CD4-positive, alpha-beta memory T cell (primary cell): ENCODE measurements at regions not wholly inside any gene's neighbourhood (a gene's known extent, or its start where the extent isn't known, plus 50 kb on each side); places are given as distances from the start of the nearest gene placed in this dataset.

Experiments used
- CTCF ChIA-PET: fragments of 350-600 bp; sonication (Branson Sonifier 250); formaldehyde crosslinking; loops from one replicate; lab custom pipeline; 2021; ENCODE audit warnings: inconsistent platforms; ENCODE audit not compliant: partially characterized antibody; lab: Charles Lee
- POLR2A ChIA-PET: fragments of 350-600 bp; sonication (Branson Sonifier 250); formaldehyde crosslinking; loops from one replicate; lab custom pipeline; 2021; ENCODE audit not compliant: partially characterized antibody; lab: Charles Lee
- DNase-seq, 5 donors: peaks; one replicate each; pipeline versions ENCODE4 v3.0.0 to v3.0.0-alpha.2; 2020 to 2022; ENCODE audit warnings: mixed read lengths in 1 of 5
- H3K27ac ChIP-seq: one replicate; pipeline ENCODE4 v1.7.0; 2013; ENCODE audit warnings: low read depth, low read length
- H3K27me3 ChIP-seq: 2 replicates; pipeline ENCODE4 v1.7.0; 2013; ENCODE audit warnings: mild to moderate bottlenecking, low read length, moderate library complexity; ENCODE audit not compliant: insufficient read depth
- H3K36me3 ChIP-seq: 2 replicates; pipeline ENCODE4 v1.7.0; 2013; ENCODE audit warnings: mild to moderate bottlenecking, low read length, moderate library complexity; ENCODE audit not compliant: insufficient read depth
- H3K4me1 ChIP-seq: 2 replicates; pipeline ENCODE4 v1.7.0; 2013; ENCODE audit warnings: mild to moderate bottlenecking, low read length, moderate library complexity; ENCODE audit not compliant: insufficient read depth
- H3K4me3 ChIP-seq, 2 donors: one replicate each; pipeline ENCODE4 v1.7.0; 2013; ENCODE audit warnings: low read length in 2 of 2, mild to moderate bottlenecking in 1 of 2
- H3K9me3 ChIP-seq, 2 donors: one replicate each; pipeline ENCODE4 v1.7.0; 2013; ENCODE audit warnings: low read length in 2 of 2, control low read depth in 1 of 2; ENCODE audit not compliant: control insufficient read depth in 1 of 2
- H3K27ac Mint-ChIP-seq, 7 donors: one replicate each; pipeline ENCODE4 v1.8.0; 2020 to 2021; ENCODE audit warnings: mixed read lengths in 7 of 7, mild to moderate bottlenecking in 6 of 7, inconsistent platforms in 3 of 7, moderate library complexity in 3 of 7
- H3K27me3 Mint-ChIP-seq, 2 donors: one replicate each; pipeline ENCODE4 v1.8.0; 2020 to 2021; ENCODE audit warnings: mixed read lengths in 2 of 2
- H3K36me3 Mint-ChIP-seq, 2 donors: one replicate each; pipeline ENCODE4 v1.8.0; 2020 to 2021; ENCODE audit warnings: mixed read lengths in 2 of 2, inconsistent platforms in 1 of 2, mild to moderate bottlenecking in 1 of 2
- H3K4me1 Mint-ChIP-seq, 4 donors: one replicate each; pipeline ENCODE4 v1.8.0; 2020 to 2021; ENCODE audit warnings: mixed read lengths in 4 of 4, mild to moderate bottlenecking in 1 of 4
- H3K4me3 Mint-ChIP-seq, 8 donors: one replicate each; pipeline ENCODE4 v1.8.0; 2020 to 2021; ENCODE audit warnings: mixed read lengths in 8 of 8, mild to moderate bottlenecking in 7 of 8, moderate library complexity in 6 of 8, inconsistent platforms in 3 of 8
- H3K9me3 Mint-ChIP-seq, 8 donors: one replicate each; pipeline ENCODE4 v1.8.0; 2020 to 2021; ENCODE audit warnings: mixed read lengths in 8 of 8, mild to moderate bottlenecking in 5 of 8, inconsistent platforms in 3 of 8, moderate library complexity in 1 of 8
- intact Hi-C: fragments of 100-400 bp; cut with micrococcal nuclease; formaldehyde crosslinking; loops from one replicate; pipeline ENCODE4 v1.15.1; 2023

GRCh38 chr10:34001831-34002230 lies 667.4 kb upstream of the NRP1 start:
- Mint-ChIP-seq H3K4me1 (no peaks in the 10 kb centered on the region), H3K9me3 (peaks cover 0 to 3% (median 0%) of the 10 kb centered on the region in 8 donors), H3K4me3 (no peak overlapping the region), H3K27ac (no peak overlapping the region), H3K36me3 (no peaks in the 10 kb centered on the region), H3K27me3 (peaks cover 0 to 5% of the 10 kb centered on the region in 2 donors)
- no peaks in the 10 kb centered on the region for H3K4me1 ChIP-seq
- no peak for DNase-seq
- H3K27me3 ChIP-seq, result no peaks in the 10 kb centered on the region
- H3K9me3 ChIP-seq, result no peaks in the 10 kb centered on the region
- H3K4me3 ChIP-seq, result no peak overlapping the region
- intact Hi-C loops, result no loop called here
- ChIA-PET CTCF (no interaction called here), POLR2A (no interaction called here)
- no peak overlapping the region for H3K27ac ChIP-seq
- H3K36me3 ChIP-seq, result no peaks in the 10 kb centered on the region

DNA sequence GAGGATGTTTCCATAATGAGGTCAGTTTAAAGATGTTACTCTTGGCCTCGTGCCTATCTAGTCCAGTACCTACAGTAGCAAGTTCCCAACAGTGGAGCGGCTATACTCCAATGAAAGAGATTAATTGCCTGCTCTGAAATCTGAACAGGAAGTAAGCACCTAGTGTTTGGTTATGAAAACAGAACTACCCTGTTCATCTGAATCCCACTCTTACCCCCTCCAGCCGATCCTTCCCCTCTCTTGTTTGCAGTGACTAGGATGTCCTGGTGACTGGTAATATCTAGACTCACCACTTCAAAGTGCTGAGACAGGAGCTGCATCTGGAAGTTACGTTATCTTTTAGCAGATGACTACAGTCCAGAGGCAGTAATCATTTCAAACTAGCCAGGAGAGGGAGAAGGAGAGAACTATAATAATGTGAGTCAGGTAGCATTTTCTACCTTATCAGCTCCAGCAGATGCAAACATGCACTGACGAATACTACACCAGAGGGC lies 666.7 kb upstream of the NRP1 start:
- Histone ChIP-seq H3K4me3 (no peak overlapping the region), H3K4me1 (no peaks in the 10 kb centered on the region), H3K36me3 (no peaks in the 10 kb centered on the region), H3K27ac (no peak overlapping the region), H3K9me3 (no peaks in the 10 kb centered on the region), H3K27me3 (no peaks in the 10 kb centered on the region)
- peaks cover 0 to 5% of the 10 kb centered on the region in 2 donors for H3K27me3 Mint-ChIP-seq
- ChIA-PET POLR2A (no interaction called here), CTCF (no interaction called here)
- no peak overlapping the region for H3K27ac Mint-ChIP-seq
- DNase-seq, result no peak
- H3K9me3 Mint-ChIP-seq, result peaks cover 0 to 3% (median 0%) of the 10 kb centered on the region in 8 donors
- no peaks in the 10 kb centered on the region for H3K36me3 Mint-ChIP-seq
- no peaks in the 10 kb centered on the region for H3K4me1 Mint-ChIP-seq
- H3K4me3 Mint-ChIP-seq, result no peak overlapping the region
- intact Hi-C loops, result no loop called here

DNA sequence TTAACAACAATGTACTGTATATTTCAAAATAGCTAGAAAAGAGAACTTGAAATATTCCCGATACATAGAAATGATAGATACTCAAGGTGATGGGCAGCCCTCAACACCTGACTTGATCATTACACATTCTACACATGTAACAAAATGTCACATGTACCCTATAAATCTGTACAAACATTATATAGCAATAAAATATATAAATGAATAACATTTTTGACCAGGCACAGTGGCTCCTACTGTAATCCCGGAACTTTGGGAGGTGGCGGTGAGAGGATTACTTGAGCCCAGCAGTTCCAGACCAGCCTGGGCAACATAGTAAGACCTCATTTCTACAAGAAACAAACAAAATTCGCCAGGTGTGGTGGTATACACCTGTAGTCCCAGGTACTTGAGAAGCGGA lies 659.5 kb upstream of the NRP1 start:
- Mint-ChIP-seq H3K4me1 (no peaks in the 10 kb centered on the region), H3K27ac (no peak overlapping the region), H3K4me3 (no peak overlapping the region), H3K36me3 (no peaks in the 10 kb centered on the region), H3K9me3 (peaks cover 0 to 3% (median 0%) of the 10 kb centered on the region in 8 donors), H3K27me3 (peaks cover 6 to 7% of the 10 kb centered on the region in 2 donors)
- intact Hi-C loops, result no loop called here
- H3K4me3 ChIP-seq, result no peak overlapping the region
- no peaks in the 10 kb centered on the region for H3K9me3 ChIP-seq
- no peaks in the 10 kb centered on the region for H3K4me1 ChIP-seq
- no peaks in the 10 kb centered on the region for H3K36me3 ChIP-seq
- no peaks in the 10 kb centered on the region for H3K27me3 ChIP-seq
- POLR2A ChIA-PET, result no interaction called here
- DNase-seq, result no peak
- CTCF ChIA-PET, result no interaction called here
- no peak overlapping the region for H3K27ac ChIP-seq

DNA sequence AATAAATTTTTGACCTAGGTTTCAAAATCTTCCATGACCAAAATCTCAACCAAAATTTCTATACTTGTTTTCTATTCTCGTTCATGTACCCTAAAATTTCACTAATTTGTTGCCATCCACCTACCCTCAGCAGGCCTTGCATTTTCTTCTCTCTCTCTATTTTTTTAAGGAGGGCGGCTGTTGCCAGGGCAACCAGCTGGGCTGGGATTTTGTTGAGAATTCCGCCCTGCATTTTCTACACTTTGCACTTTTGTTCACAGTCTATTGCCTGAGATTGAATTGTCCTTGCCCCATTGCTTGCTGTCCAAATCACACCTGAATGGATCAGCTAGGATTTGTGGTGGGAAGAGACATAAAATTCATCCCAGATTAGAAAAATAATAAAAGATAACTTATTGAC lies 657.5 kb upstream of the NRP1 start:
- Histone ChIP-seq H3K27me3 (no peaks in the 10 kb centered on the region), H3K4me1 (no peaks in the 10 kb centered on the region), H3K4me3 (no peak overlapping the region), H3K9me3 (no peaks in the 10 kb centered on the region), H3K36me3 (no peaks in the 10 kb centered on the region), H3K27ac (no peak overlapping the region)
- Mint-ChIP-seq H3K36me3 (no peaks in the 10 kb centered on the region), H3K4me3 (no peak overlapping the region), H3K27me3 (peaks cover 3 to 7% of the 10 kb centered on the region in 2 donors), H3K27ac (no peak overlapping the region), H3K9me3 (peaks cover 0 to 2% (median 0%) of the 10 kb centered on the region in 8 donors), H3K4me1 (no peaks in the 10 kb centered on the region)
- POLR2A ChIA-PET, result no interaction called here
- CTCF ChIA-PET, result no interaction called here
- intact Hi-C loops, result no loop called here
- DNase-seq, result no peak

- Mint-ChIP-seq H3K9me3 (peaks cover 0 to 2% (median 0%) of the 10 kb centered on the region in 8 donors), H3K4me1 (no peaks in the 10 kb centered on the region), H3K36me3 (no peaks in the 10 kb centered on the region), H3K27me3 (peaks cover 3 to 7% of the 10 kb centered on the region in 2 donors), H3K4me3 (no peak overlapping the region), H3K27ac (no peak overlapping the region)
- H3K4me1 ChIP-seq, result no peaks in the 10 kb centered on the region
- no peaks in the 10 kb centered on the region for H3K9me3 ChIP-seq
- H3K4me3 ChIP-seq, result no peak overlapping the region
- intact Hi-C loops, result no loop called here
- H3K27ac ChIP-seq, result no peak overlapping the region
- ChIA-PET CTCF (no interaction called here), POLR2A (no interaction called here)
- DNase-seq, result no peak
- H3K27me3 ChIP-seq, result no peaks in the 10 kb centered on the region
- H3K36me3 ChIP-seq, result no peaks in the 10 kb centered on the region
Observed at GRCh38 chr10:33986515-33986914, 652.0 kb upstream of the NRP1 start.

GRCh38 chr10:33986016-33986415 lies 651.5 kb upstream of the NRP1 start:
- Histone ChIP-seq H3K36me3 (no peaks in the 10 kb centered on the region), H3K9me3 (no peaks in the 10 kb centered on the region), H3K27ac (no peak overlapping the region), H3K4me3 (no peak overlapping the region), H3K27me3 (no peaks in the 10 kb centered on the region), H3K4me1 (no peaks in the 10 kb centered on the region)
- Mint-ChIP-seq H3K27me3 (peaks cover under 1 to 5% of the 10 kb centered on the region in 2 donors), H3K36me3 (no peaks in the 10 kb centered on the region), H3K4me1 (no peaks in the 10 kb centered on the region), H3K4me3 (no peak overlapping the region), H3K9me3 (peaks cover 0 to 2% (median 0%) of the 10 kb centered on the region in 8 donors), H3K27ac (no peak overlapping the region)
- CTCF ChIA-PET, result no interaction called here
- POLR2A ChIA-PET, result no interaction called here
- DNase-seq, result no peak
- intact Hi-C loops, result no loop called here

GRCh38 chr10:33982995-33983394 lies 648.5 kb upstream of the NRP1 start:
- H3K4me3 Mint-ChIP-seq, result no peak overlapping the region
- CTCF ChIA-PET, result no interaction called here
- no peaks in the 10 kb centered on the region for H3K9me3 ChIP-seq
- no peaks in the 10 kb centered on the region for H3K36me3 ChIP-seq
- no peak for DNase-seq
- no peak overlapping the region for H3K4me3 ChIP-seq
- no peaks in the 10 kb centered on the region for H3K4me1 ChIP-seq
- H3K27ac ChIP-seq, result no peak overlapping the region
- no peaks in the 10 kb centered on the region for H3K27me3 ChIP-seq
- H3K27me3 Mint-ChIP-seq, result no peaks in the 10 kb centered on the region
- peaks cover 0 to 2% (median 0%) of the 10 kb centered on the region in 8 donors for H3K9me3 Mint-ChIP-seq
- no peaks in the 10 kb centered on the region for H3K36me3 Mint-ChIP-seq
- no peak overlapping the region for H3K27ac Mint-ChIP-seq
- no peaks in the 10 kb centered on the region for H3K4me1 Mint-ChIP-seq
- POLR2A ChIA-PET, result no interaction called here
- intact Hi-C loops, result no loop called here

GRCh38 chr10:33981301-33981700 lies 646.8 kb upstream of the NRP1 start:
- Mint-ChIP-seq H3K9me3 (peaks cover 0 to 1% (median 0%) of the 10 kb centered on the region in 8 donors), H3K4me1 (no peaks in the 10 kb centered on the region)
- intact Hi-C loops, result no loop called here

More at GRCh38 chr10:33981301-33981700, 646.8 kb upstream of the NRP1 start:
- no peaks in the 10 kb centered on the region for H3K36me3 ChIP-seq
- Mint-ChIP-seq H3K27me3 (no peaks in the 10 kb centered on the region), H3K27ac (no peak overlapping the region), H3K4me3 (no peak overlapping the region), H3K36me3 (no peaks in the 10 kb centered on the region)
- no peaks in the 10 kb centered on the region for H3K27me3 ChIP-seq
- no peaks in the 10 kb centered on the region for H3K9me3 ChIP-seq
- ChIA-PET CTCF (no interaction called here), POLR2A (no interaction called here)
- DNase-seq, result no peak
- no peaks in the 10 kb centered on the region for H3K4me1 ChIP-seq
- H3K27ac ChIP-seq, result no peak overlapping the region
- no peak overlapping the region for H3K4me3 ChIP-seq
